ENCODE measurements at regions not wholly inside any gene's neighbourhood (a gene's known extent, or its start where the extent isn't known, plus 50 kb on each side); places are given as distances from the start of the nearest gene placed in this dataset.

- TF ChIP-seq EZH2 (IDR thresholded peaks at IDR 0.05; ENCODE audit: low read length, missing control alignments) (no peak), CTCF (conservative IDR thresholded peaks at IDR 0.05 in 1 of 2, IDR thresholded peaks at IDR 0.05 in 1 of 2; ENCODE audit: low read depth in 1 of 2, low read length in 2 of 2) (no peak)
Observed at GRCh38 chr15:69583626-69584025, 131.0 kb downstream of the RPLP1 start.
